Panc1 (cell line): ENCODE measurements at regions not wholly inside any gene's neighbourhood (a gene's known extent, or its start where the extent isn't known, plus 50 kb on each side); places are given as distances from the start of the nearest gene placed in this dataset.
"Not testable (repeated sequence)": the region's sequence is repeated elsewhere in the genome, so short reads cannot be mapped to it uniquely, and the experiment has no call there.

ENCODE experiments used
- ATAC-seq: fragments of 200-7000 bp; cut with Tn5 transposase; 2 replicates; pipeline ENCODE4 v1.9.1; 2020; ENCODE audit warnings: mild to moderate bottlenecking, moderate library complexity
- BruUV-seq: library from RNA; stranded (reverse); fragments of 400-500 nt; replicated peaks from 2 replicates; lab custom pipeline; 2021; lab: Mats Ljungman, UMichigan
- CTCF ChIA-PET: fragments of 300-600 bp; sonication (Branson Sonifier 250); formaldehyde crosslinking; loops from one replicate; lab custom pipeline; 2022; ENCODE audit warnings: antibody characterized with exemption; lab: Charles Lee
- POLR2A ChIA-PET: fragments of 300-600 bp; sonication (Branson Sonifier 250); formaldehyde crosslinking; loops from one replicate; lab custom pipeline; 2022; ENCODE audit warnings: antibody characterized with exemption; lab: Charles Lee
- DNase-seq: peaks from one replicate; pipeline ENCODE4 v3.0.0-alpha.2; 2010; ENCODE audit warnings: low read depth, low spot score
- H3K27ac ChIP-seq: 2 replicates; pipeline ENCODE4 v1.5.1; 2011; ENCODE audit warnings: mild to moderate bottlenecking, low read length, inconsistent platforms
- H3K27me3 ChIP-seq: fragments of 200-500 bp; sonication (Bioruptor generic); 2 replicates; pipeline ENCODE4 v1.6.0; 2014; ENCODE audit warnings: low read length, inconsistent platforms; ENCODE audit not compliant: control insufficient read depth, insufficient read depth
- H3K36me3 ChIP-seq: fragments of 200-500 bp; sonication (Bioruptor generic); 2 replicates; pipeline ENCODE4 v1.5.1; 2014; ENCODE audit warnings: inconsistent platforms, mild to moderate bottlenecking, low read length, moderate library complexity; ENCODE audit not compliant: control insufficient read depth, insufficient read depth
- H3K4me1 ChIP-seq: 2 replicates; pipeline ENCODE4 v1.5.1; 2011; ENCODE audit warnings: inconsistent platforms, mild to moderate bottlenecking, low read length, moderate library complexity; ENCODE audit not compliant: control insufficient read depth, insufficient read depth
- H3K4me3 ChIP-seq, 2 experiments: 2 replicates each; pipeline ENCODE4 v1.5.1; 2011 to 2012; ENCODE audit warnings: low read depth in 2 of 2, low read length in 2 of 2, mild to moderate bottlenecking in 2 of 2, inconsistent platforms in 1 of 2, moderate library complexity in 1 of 2
- H3K9me3 ChIP-seq: fragments of 200-500 bp; sonication (Bioruptor generic); 2 replicates; pipeline ENCODE4 v1.5.1; 2014; ENCODE audit warnings: low read depth, mild to moderate bottlenecking, inconsistent platforms, low read length, moderate library complexity; ENCODE audit not compliant: control insufficient read depth, insufficient read depth
- CTCF ChIP-seq: fragments of 450-650 bp; IDR thresholded peaks from 2 replicates; pipeline ENCODE4 v1.5.1; 2017; ENCODE audit warnings: mild to moderate bottlenecking
- POLR2AphosphoS5 ChIP-seq: IDR thresholded peaks from 2 replicates; pipeline ENCODE4 v1.6.1; 2012; ENCODE audit warnings: mild to moderate bottlenecking, low read depth, low read length, moderate library complexity
- REST ChIP-seq, 2 experiments: IDR thresholded peaks; 2 replicates each; pipeline ENCODE4 v1.6.1; 2011 to 2012; ENCODE audit warnings: low read depth in 2 of 2, control low read depth in 1 of 2, low read length in 1 of 2, mild to moderate bottlenecking in 1 of 2, moderate library complexity in 1 of 2; ENCODE audit not compliant: insufficient read depth in 1 of 2
- SIN3A ChIP-seq: IDR thresholded peaks from 2 replicates; pipeline ENCODE4 v1.6.1; 2012; ENCODE audit warnings: low read depth, mild to moderate bottlenecking, low read length, moderate library complexity, borderline replicate concordance; ENCODE audit not compliant: insufficient read depth
- TCF7L2 ChIP-seq: IDR thresholded peaks from 2 replicates; pipeline ENCODE4 v1.6.1; 2011; ENCODE audit warnings: mild to moderate bottlenecking, low read depth, low read length, inconsistent platforms
- in situ Hi-C: cut with HindIII; loops from 2 replicates; pipeline ENCODE4 v1.10.0; 2016; ENCODE audit warnings: low sequenced_read_pairs, low pct_unique_long_range_greater_than_20kb
- intact Hi-C: fragments of 100-400 bp; cut with micrococcal nuclease; formaldehyde crosslinking; loops from one replicate; pipeline ENCODE4 v1.10.0; 2022; ENCODE audit not compliant: unreplicated experiment

- H3K27me3 ChIP-seq: no peaks in the 10 kb centered on the region
- DNase-seq (no peak), ATAC-seq (no peak)
- no TSS peak for BruUV-seq
- no peak overlapping the region for H3K4me3 ChIP-seq
- intact Hi-C loops (no loop called here), in situ Hi-C loops (no loop called here)
- H3K27ac ChIP-seq: no peak overlapping the region
- CTCF ChIA-PET: no interaction called here
- H3K9me3 ChIP-seq: no peaks in the 10 kb centered on the region
- POLR2A ChIA-PET: no interaction called here
- no peak for TF ChIP-seq SIN3A
- no peak for TF ChIP-seq POLR2AphosphoS5
- no peaks in the 10 kb centered on the region for H3K4me1 ChIP-seq
- H3K36me3 ChIP-seq: no peaks in the 10 kb centered on the region
These were observed 763.7 kb upstream of the TMEM132C start for GRCh38 chr12:127503246-127503645.

DNA sequence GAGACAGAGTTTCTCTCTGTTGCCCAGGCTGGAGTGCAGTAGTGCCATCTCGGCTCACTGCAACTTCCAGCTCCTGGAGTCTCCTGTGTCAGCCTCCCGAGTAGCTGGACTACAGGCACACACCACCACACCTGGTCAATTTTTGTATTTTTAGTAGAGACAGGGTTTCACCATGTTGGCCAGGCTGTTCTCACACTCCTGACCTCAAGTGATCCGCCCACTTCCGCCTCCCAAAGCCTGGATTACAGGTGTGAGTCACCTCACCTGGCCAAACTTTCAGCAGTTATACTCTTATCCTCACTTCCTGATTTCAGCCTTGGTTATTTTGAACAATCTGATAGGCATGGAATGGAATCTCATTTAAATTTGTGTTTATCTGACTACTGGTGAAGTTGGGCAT, 763.0 kb upstream of the TMEM132C start:
- ATAC-seq, in situ Hi-C loops, H3K4me3 ChIP-seq, CTCF ChIA-PET, BruUV-seq, intact Hi-C loops, H3K36me3 ChIP-seq, H3K9me3 ChIP-seq, POLR2A ChIA-PET, DNase-seq, H3K4me1 ChIP-seq, H3K27ac ChIP-seq, H3K27me3 ChIP-seq: not testable (repeated sequence)

GRCh38 chr12:127504874-127505273, 762.1 kb upstream of the TMEM132C start:
- H3K4me1 ChIP-seq: no peaks in the 10 kb centered on the region
- TF ChIP-seq POLR2AphosphoS5: no peak
- TF ChIP-seq REST (IDR thresholded peaks at IDR 0.05; ENCODE audit: insufficient read depth in 1 of 2, low read depth in 2 of 2, low read length in 1 of 2): no peak
- no peak for TF ChIP-seq SIN3A
- TF ChIP-seq TCF7L2: no peak
- no peak for TF ChIP-seq CTCF
- in situ Hi-C loops (no loop called here), intact Hi-C loops (no loop called here)
- H3K9me3 ChIP-seq: no peaks in the 10 kb centered on the region
- POLR2A ChIA-PET: no interaction called here
- H3K27ac ChIP-seq: no peak overlapping the region
- no peaks in the 10 kb centered on the region for H3K36me3 ChIP-seq
- H3K27me3 ChIP-seq: no peaks in the 10 kb centered on the region
- CTCF ChIA-PET: no interaction called here
- BruUV-seq: no TSS peak
- no peak for ATAC-seq
- DNase-seq: no peak
- H3K4me3 ChIP-seq: no peak overlapping the region
